Mesothelial cell of epicardium (in vitro differentiated cells): ENCODE measurements at regions not wholly inside any gene's neighbourhood (a gene's known extent, or its start where the extent isn't known, plus 50 kb on each side); places are given as distances from the start of the nearest gene placed in this dataset.

Source experiments
- DNase-seq, 2 experiments: peaks; one replicate each; pipeline ENCODE4 v3.0.0; 2021; ENCODE audit warnings: low spot score in 2 of 2; ENCODE audit not compliant: unreplicated experiment in 2 of 2
- H3K27ac Mint-ChIP-seq: 2 replicates; pipeline ENCODE4 v1.8.0; 2021; ENCODE audit warnings: mixed read lengths
- H3K27me3 Mint-ChIP-seq: 2 replicates; pipeline ENCODE4 v1.8.0; 2021; ENCODE audit warnings: low read depth, mixed read lengths
- H3K36me3 Mint-ChIP-seq: 2 replicates; pipeline ENCODE4 v1.8.0; 2021; ENCODE audit warnings: mixed read lengths
- H3K4me1 Mint-ChIP-seq: 2 replicates; pipeline ENCODE4 v1.8.0; 2021; ENCODE audit warnings: mixed read lengths
- H3K4me3 Mint-ChIP-seq: 2 replicates; pipeline ENCODE4 v1.8.0; 2021; ENCODE audit warnings: mild to moderate bottlenecking, moderate library complexity, mixed read lengths
- H3K9me3 Mint-ChIP-seq: 2 replicates; pipeline ENCODE4 v1.8.0; 2021; ENCODE audit warnings: mixed read lengths
- TF ChIP-seq, protein P1 (sequence below): fragments of 200-600 bp; sonication (generic); IDR thresholded peaks from one replicate; pipeline ENCODE4 v1.5.0; 2021; ENCODE audit warnings: antibody characterized with exemption; ENCODE audit not compliant: unreplicated experiment

DNA sequence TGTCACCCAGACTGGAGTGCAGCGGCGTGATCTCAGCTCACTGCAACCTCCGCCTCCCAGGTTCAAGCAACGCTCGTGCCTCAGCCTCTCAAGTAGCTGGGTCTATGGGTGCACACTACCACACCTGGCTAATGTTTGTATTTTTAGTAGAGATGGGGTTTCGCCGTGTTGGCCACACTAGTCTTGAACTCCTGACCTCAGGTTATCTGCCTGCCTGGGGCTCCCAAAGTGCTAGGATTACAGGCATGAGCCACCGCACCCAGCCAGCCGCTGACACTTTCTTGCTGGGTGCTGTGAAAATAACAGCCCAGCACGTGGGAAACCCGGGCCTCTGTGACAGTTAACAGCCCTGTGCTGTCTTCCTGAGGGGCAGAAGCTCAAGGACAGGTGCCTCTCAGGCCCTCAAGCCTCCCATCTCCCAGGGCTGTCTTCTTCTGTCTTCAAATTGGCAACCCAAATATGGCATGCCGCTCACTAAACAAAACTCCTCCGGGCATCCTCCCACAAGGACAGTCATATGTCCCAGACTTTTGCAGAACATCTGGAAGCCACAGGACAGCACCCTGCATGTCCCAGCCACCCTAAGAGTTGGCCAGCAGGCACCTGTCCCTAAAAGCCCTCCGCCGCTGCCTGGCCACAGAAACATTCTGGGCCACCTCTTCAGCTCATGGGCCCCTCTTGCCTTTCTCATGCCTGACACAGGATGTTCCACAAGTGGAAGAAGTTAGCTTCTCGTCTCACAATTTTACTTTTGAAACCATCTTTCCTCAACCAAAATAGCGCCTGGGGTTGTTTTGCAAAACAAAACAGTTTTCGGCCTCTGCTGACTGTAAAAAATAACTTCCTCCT is 233.6 kb downstream of the SYK start:
- H3K27me3 Mint-ChIP-seq, result peaks cover 6% of the 10 kb centered on the region
- TF ChIP-seq, protein P1, sequence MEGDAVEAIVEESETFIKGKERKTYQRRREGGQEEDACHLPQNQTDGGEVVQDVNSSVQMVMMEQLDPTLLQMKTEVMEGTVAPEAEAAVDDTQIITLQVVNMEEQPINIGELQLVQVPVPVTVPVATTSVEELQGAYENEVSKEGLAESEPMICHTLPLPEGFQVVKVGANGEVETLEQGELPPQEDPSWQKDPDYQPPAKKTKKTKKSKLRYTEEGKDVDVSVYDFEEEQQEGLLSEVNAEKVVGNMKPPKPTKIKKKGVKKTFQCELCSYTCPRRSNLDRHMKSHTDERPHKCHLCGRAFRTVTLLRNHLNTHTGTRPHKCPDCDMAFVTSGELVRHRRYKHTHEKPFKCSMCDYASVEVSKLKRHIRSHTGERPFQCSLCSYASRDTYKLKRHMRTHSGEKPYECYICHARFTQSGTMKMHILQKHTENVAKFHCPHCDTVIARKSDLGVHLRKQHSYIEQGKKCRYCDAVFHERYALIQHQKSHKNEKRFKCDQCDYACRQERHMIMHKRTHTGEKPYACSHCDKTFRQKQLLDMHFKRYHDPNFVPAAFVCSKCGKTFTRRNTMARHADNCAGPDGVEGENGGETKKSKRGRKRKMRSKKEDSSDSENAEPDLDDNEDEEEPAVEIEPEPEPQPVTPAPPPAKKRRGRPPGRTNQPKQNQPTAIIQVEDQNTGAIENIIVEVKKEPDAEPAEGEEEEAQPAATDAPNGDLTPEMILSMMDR, result no peak
- DNase-seq, result peak in 1 of 2 experiments; percentile 25
- H3K4me1 Mint-ChIP-seq, result peaks cover 11% of the 10 kb centered on the region
- no peaks in the 10 kb centered on the region for H3K36me3 Mint-ChIP-seq
- H3K4me3 Mint-ChIP-seq, result no peak overlapping the region
- H3K27ac Mint-ChIP-seq, result no peak overlapping the region
- no peaks in the 10 kb centered on the region for H3K9me3 Mint-ChIP-seq

DNA sequence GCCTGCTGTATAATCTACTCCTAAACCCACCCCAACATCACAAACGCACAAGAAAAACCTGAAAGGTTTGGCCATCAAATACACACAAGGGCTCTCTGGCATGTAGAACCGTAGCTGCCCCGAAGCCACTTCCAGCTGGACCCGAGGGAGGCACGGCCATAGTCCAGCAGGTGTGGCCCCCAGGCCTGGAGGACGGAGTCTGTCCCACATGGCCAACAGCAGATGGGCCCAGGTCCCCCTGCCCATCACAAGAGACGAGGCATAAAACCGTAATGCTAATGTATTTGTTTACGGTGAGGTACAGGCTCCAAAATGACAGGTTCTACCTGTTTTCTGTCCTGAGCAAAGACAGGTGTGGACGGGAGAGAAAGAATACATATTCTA is 234.2 kb downstream of the SYK start:
- TF ChIP-seq, protein P1, result no peak
- H3K27me3 Mint-ChIP-seq, result peaks cover 6% of the 10 kb centered on the region
- no peak overlapping the region for H3K27ac Mint-ChIP-seq
- H3K4me1 Mint-ChIP-seq, result peaks cover 11% of the 10 kb centered on the region
- no peaks in the 10 kb centered on the region for H3K36me3 Mint-ChIP-seq
- no peak overlapping the region for H3K4me3 Mint-ChIP-seq
- no peaks in the 10 kb centered on the region for H3K9me3 Mint-ChIP-seq
- DNase-seq, result peak in 1 of 2 experiments; percentile 28

DNA sequence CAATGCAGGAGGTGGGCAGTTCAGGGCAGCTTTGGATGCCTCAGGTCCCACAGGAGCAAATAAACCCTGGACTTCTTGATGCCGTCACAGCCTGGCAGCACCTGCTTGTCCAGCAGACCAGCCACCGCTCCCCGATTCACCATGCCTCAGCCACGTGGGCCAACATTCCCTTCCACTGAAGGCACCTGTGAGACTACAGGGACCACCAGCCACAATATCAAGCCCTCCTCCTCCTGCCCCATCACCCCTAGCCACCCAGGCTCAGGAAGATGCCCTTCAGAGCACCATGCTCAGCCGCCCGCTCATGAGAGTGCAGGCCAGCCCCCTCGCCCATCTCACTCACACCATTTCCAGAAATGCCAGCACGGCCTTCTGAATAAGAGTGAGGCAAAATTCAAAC is 234.7 kb downstream of the SYK start:
- no peak overlapping the region for H3K27ac Mint-ChIP-seq
- DNase-seq, result peak in 1 of 2 experiments; percentile 29
- peaks cover 11% of the 10 kb centered on the region for H3K4me1 Mint-ChIP-seq
- no peaks in the 10 kb centered on the region for H3K36me3 Mint-ChIP-seq
- TF ChIP-seq, protein P1, result no peak
- H3K4me3 Mint-ChIP-seq, result no peak overlapping the region
- H3K27me3 Mint-ChIP-seq, result peaks cover 6% of the 10 kb centered on the region
- no peaks in the 10 kb centered on the region for H3K9me3 Mint-ChIP-seq

DNA sequence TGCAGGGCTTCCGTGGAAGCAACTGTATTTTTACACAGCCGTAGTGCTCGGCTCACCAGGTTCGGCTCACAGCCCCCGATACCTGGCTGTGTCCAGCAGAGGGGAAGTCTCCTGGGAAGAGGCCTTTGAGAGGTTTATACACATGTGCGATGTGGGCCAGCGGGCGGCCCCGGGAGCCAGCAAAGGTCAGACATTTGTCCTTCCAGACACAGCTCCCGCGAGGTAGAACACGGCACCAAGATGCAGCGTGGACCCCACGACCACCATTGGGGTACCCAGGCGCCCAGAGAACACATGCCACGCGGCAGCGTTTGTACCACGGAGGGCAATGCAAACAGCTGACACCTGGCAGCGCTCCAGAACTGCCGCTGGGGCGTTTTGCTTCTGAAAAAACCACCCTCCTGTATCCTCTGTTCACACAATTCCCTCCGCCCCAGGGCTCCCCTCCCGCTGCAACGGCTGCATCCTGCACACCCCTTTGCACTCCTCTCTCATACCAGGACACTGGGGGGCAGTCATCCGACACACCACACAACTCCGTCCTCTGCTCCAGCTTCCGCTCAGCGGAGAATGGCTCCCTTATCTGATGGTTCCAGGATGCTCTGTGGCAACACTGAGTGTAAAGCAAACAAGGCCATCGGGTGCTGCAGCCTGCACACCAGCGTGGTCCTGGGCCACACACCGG is 235.3 kb downstream of the SYK start:
- Mint-ChIP-seq H3K4me1 (peaks cover 11% of the 10 kb centered on the region), H3K9me3 (no peaks in the 10 kb centered on the region), H3K4me3 (no peak overlapping the region), H3K27me3 (peaks cover 2% of the 10 kb centered on the region), H3K27ac (no peak overlapping the region), H3K36me3 (no peaks in the 10 kb centered on the region)
- TF ChIP-seq, protein P1, result no peak
- peak in 1 of 2 experiments; percentile 57 for DNase-seq

DNA sequence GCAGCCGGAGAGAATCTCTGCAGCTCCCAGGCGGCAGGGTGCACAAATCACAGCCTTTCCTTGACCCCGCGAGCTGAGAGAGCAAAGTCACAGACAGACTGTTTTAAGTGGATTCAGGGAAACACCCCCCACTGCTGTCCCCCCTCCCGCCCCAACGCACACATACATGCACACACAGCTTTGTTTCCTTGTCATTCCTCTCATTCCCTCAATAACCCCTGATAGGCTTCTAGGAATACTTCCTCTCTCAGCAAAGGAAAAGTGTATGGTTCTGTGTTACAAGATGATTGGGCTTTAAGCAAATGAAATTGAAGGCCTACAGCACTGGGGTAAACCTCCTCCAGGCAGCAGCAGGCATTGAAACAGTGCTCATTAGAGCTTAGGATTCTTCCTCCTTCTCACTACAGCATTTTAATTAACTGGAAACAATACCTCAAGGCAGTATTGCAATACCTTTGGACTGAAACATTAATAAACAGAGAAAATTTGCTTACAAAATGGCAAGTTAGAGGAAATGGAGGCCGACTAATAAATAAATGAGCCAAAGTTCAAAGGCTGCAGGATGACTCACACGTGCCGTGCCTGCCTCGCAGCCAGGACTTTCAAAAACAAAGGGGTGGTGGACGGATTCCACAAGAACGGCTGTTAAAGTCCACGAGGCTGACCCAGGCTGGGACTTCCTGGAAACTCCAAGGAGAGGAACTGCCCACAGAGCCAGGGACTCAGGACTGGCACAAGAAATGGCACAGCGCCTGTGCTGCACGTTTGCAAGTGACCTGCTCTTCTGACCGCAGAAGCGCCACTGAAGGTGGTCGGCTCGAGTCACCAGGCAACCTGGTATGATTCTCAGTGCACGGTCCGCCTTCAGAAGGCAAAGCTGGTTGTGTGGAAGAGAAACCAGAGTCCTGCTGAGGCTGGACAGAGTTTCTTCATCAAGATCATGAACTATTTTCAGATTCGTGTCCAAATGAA is 236.2 kb downstream of the SYK start:
- Mint-ChIP-seq H3K9me3 (no peaks in the 10 kb centered on the region), H3K27ac (no peak overlapping the region), H3K27me3 (no peaks in the 10 kb centered on the region), H3K4me1 (peaks cover 11% of the 10 kb centered on the region), H3K36me3 (no peaks in the 10 kb centered on the region), H3K4me3 (no peak overlapping the region)
- DNase-seq, result peak in 1 of 2 experiments; percentile 36
- TF ChIP-seq, protein P1, result no peak
